ENCODE measurements at regions not wholly inside any gene's neighbourhood (a gene's known extent, or its start where the extent isn't known, plus 50 kb on each side); places are given as distances from the start of the nearest gene placed in this dataset.

GRCh38 chr1:103905363-103905762, 155.7 kb downstream of the AMY1C start:
- no peak for TF ChIP-seq POLR2AphosphoS5 (IDR thresholded peaks at IDR 0.05)
- no peak for TF ChIP-seq POLR2A (IDR thresholded peaks at IDR 0.05)
